ENCODE measurements at regions not wholly inside any gene's neighbourhood (a gene's known extent, or its start where the extent isn't known, plus 50 kb on each side); places are given as distances from the start of the nearest gene placed in this dataset.

GRCh38 chr3:117955196-117955595 is 1079.5 kb downstream of the IGSF11 start:
- DNase-seq = no peak
- intact Hi-C loops (cut with DNase I; ENCODE audit: low total_unique reads) = no loop called here
- Histone ChIP-seq H3K27me3 (replicated peaks in 1 of 7) (no peaks in the 10 kb centered on the region), H3K9me3 (no peaks in the 10 kb centered on the region), H3K36me3 (no peaks in the 10 kb centered on the region), H3K27ac (no peak overlapping the region), H3K4me3 (no peak overlapping the region), H3K4me1 (no peaks in the 10 kb centered on the region)
- TF ChIP-seq POLR2A (IDR thresholded peaks at IDR 0.05) = no peak
- TF ChIP-seq, protein P1, sequence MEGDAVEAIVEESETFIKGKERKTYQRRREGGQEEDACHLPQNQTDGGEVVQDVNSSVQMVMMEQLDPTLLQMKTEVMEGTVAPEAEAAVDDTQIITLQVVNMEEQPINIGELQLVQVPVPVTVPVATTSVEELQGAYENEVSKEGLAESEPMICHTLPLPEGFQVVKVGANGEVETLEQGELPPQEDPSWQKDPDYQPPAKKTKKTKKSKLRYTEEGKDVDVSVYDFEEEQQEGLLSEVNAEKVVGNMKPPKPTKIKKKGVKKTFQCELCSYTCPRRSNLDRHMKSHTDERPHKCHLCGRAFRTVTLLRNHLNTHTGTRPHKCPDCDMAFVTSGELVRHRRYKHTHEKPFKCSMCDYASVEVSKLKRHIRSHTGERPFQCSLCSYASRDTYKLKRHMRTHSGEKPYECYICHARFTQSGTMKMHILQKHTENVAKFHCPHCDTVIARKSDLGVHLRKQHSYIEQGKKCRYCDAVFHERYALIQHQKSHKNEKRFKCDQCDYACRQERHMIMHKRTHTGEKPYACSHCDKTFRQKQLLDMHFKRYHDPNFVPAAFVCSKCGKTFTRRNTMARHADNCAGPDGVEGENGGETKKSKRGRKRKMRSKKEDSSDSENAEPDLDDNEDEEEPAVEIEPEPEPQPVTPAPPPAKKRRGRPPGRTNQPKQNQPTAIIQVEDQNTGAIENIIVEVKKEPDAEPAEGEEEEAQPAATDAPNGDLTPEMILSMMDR (IDR thresholded peaks at IDR 0.05 in 8 of 11, conservative IDR thresholded peaks at IDR 0.05 in 3 of 11) = no peak
- no peak for TF ChIP-seq POLR2AphosphoS5 (IDR thresholded peaks at IDR 0.05)

DNA sequence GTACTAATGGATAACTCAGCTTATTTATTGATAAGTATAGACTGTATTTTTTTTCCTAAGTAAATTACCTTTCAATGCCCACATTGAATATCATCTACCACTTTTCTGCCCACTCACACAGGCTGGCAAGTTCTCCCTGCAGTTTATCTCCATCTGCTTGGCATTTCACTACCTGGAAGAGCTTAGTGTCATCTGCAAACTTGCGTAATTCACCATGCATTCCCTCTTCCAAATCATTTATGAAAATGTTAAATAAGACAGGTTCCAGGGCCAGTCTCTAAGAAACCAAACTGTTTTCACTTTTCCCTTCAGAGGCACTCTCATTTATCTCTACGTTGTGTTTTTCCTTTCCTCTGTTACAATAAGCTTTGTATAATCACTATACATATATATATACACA is 1076.6 kb downstream of the IGSF11 start:
- H3K36me3 ChIP-seq = no peaks in the 10 kb centered on the region
- intact Hi-C loops (cut with DNase I; ENCODE audit: low total_unique reads) = no loop called here
- 75 to 88% (median 81%) methylated on average over 2 of the region's 2 CpGs for WGBS, 5 donors
- no peak overlapping the region for H3K4me3 ChIP-seq
- no peaks in the 10 kb centered on the region for H3K4me1 ChIP-seq
- no peaks in the 10 kb centered on the region for H3K9me3 ChIP-seq
- TF ChIP-seq POLR2AphosphoS5 (IDR thresholded peaks at IDR 0.05) = no peak
- no peak for TF ChIP-seq POLR2A (IDR thresholded peaks at IDR 0.05)
- TF ChIP-seq, protein P1 (IDR thresholded peaks at IDR 0.05 in 8 of 11, conservative IDR thresholded peaks at IDR 0.05 in 3 of 11) = no peak
- no peak overlapping the region for H3K27ac ChIP-seq
- no peaks in the 10 kb centered on the region for H3K27me3 ChIP-seq (replicated peaks in 1 of 7)
- DNase-seq = no peak

- no peaks in the 10 kb centered on the region for H3K36me3 ChIP-seq
- no peaks in the 10 kb centered on the region for H3K4me1 ChIP-seq
- TF ChIP-seq, protein P1 (IDR thresholded peaks at IDR 0.05 in 8 of 11, conservative IDR thresholded peaks at IDR 0.05 in 3 of 11) = no peak
- H3K4me3 ChIP-seq = no peak overlapping the region
- no peak overlapping the region for H3K27ac ChIP-seq
- no peak for DNase-seq
- H3K27me3 ChIP-seq (replicated peaks in 1 of 7) = no peaks in the 10 kb centered on the region
- 66 to 82% (median 70%) methylated on average over 2 of the region's 2 CpGs for WGBS, 5 donors
- intact Hi-C loops (cut with DNase I; ENCODE audit: low total_unique reads) = no loop called here
- no peaks in the 10 kb centered on the region for H3K9me3 ChIP-seq
Observed at GRCh38 chr3:117962750-117963149, 1071.9 kb downstream of the IGSF11 start.

DNA sequence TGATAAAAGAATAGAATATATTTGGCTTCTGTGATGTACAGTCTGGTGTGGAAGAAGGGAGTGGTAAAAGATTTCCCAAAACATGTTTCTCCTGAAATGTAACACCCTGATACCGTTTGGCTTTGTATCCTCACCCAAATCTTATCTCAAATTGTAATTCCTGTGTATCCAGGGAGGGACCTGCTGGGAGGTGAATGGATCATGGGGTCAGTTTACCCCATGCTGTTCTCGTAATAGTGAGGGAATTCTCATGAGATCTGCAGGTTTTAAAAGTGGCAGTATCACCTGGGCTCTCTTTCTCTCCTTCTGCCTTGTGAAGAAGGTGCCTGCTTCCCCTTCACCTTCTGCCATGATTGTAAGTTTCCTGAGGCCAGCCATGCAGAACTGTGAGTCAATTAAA is 1070.8 kb downstream of the IGSF11 start:
- DNase-seq = no peak
- no peaks in the 10 kb centered on the region for H3K36me3 ChIP-seq
- intact Hi-C loops (cut with DNase I; ENCODE audit: low total_unique reads) = no loop called here
- TF ChIP-seq, protein P1 (IDR thresholded peaks at IDR 0.05 in 8 of 11, conservative IDR thresholded peaks at IDR 0.05 in 3 of 11) = no peak
- TF ChIP-seq POLR2A (IDR thresholded peaks at IDR 0.05) = no peak
- TF ChIP-seq POLR2AphosphoS5 (IDR thresholded peaks at IDR 0.05) = no peak
- 62 to 77% (median 73%) methylated on average over 2 of the region's 2 CpGs for WGBS, 5 donors
- no peak overlapping the region for H3K4me3 ChIP-seq
- no peaks in the 10 kb centered on the region for H3K4me1 ChIP-seq
- H3K27me3 ChIP-seq (replicated peaks in 1 of 7) = no peaks in the 10 kb centered on the region
- H3K27ac ChIP-seq = no peak overlapping the region
- H3K9me3 ChIP-seq = no peaks in the 10 kb centered on the region

Data from spleen (tissue), 11 donors.